ENCODE measurements at regions not wholly inside any gene's neighbourhood (a gene's known extent, or its start where the extent isn't known, plus 50 kb on each side); places are given as distances from the start of the nearest gene placed in this dataset.

DNA sequence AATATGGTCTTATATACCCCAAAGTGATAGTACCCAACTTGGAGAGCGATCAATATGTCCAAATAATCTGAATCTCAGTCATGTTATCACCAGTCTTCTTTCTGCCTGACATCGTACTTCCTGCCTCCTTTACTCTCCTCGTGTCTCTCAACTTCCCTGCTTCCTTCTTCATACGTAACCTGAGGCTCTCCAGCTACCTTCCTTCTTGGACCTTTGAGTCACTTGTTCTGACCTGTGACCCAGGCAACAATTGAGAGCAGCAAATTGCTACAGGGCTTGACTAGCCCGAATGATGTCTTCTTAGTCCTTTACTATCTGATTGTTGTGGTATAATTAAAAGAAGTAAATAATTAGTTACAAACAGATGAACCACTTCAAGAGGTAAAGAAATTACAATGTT lies 145.9 kb upstream of the MBNL1 start:
- H3K9me3 ChIP-seq (ENCODE audit: control insufficient read depth, insufficient read depth, low read length): no peaks in the 10 kb centered on the region
- H3K4me3 ChIP-seq (ENCODE audit: low read length): no peak overlapping the region
- no peak overlapping the region for H3K4me2 ChIP-seq (ENCODE audit: low read length)
- no peaks in the 10 kb centered on the region for H3K36me3 ChIP-seq (ENCODE audit: control insufficient read depth, low read length)
- H3K27me3 ChIP-seq (ENCODE audit: control insufficient read depth, low read length): no peaks in the 10 kb centered on the region
- no peaks in the 10 kb centered on the region for H3K79me2 ChIP-seq (ENCODE audit: control insufficient read depth, low read length)
- H3K27ac ChIP-seq (ENCODE audit: low read depth, low read length): no peak overlapping the region
- H3K4me1 ChIP-seq (ENCODE audit: control insufficient read depth, low read length): no peaks in the 10 kb centered on the region
- H3K9me2 ChIP-seq (replicated peaks; ENCODE audit: control insufficient read depth, low read length): no peaks in the 10 kb centered on the region
- H3F3A ChIP-seq (ENCODE audit: control insufficient read depth, insufficient read depth): no peaks in the 10 kb centered on the region
- H4K20me1 ChIP-seq (ENCODE audit: control insufficient read depth, insufficient read depth, low read depth, low read length): no peaks in the 10 kb centered on the region
- TF ChIP-seq, protein P1, sequence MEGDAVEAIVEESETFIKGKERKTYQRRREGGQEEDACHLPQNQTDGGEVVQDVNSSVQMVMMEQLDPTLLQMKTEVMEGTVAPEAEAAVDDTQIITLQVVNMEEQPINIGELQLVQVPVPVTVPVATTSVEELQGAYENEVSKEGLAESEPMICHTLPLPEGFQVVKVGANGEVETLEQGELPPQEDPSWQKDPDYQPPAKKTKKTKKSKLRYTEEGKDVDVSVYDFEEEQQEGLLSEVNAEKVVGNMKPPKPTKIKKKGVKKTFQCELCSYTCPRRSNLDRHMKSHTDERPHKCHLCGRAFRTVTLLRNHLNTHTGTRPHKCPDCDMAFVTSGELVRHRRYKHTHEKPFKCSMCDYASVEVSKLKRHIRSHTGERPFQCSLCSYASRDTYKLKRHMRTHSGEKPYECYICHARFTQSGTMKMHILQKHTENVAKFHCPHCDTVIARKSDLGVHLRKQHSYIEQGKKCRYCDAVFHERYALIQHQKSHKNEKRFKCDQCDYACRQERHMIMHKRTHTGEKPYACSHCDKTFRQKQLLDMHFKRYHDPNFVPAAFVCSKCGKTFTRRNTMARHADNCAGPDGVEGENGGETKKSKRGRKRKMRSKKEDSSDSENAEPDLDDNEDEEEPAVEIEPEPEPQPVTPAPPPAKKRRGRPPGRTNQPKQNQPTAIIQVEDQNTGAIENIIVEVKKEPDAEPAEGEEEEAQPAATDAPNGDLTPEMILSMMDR (IDR thresholded peaks at IDR 0.05; ENCODE audit: low read depth, low read length, poor library complexity, severe bottlenecking): no peak
- TF ChIP-seq EZH2phosphoT487 (IDR thresholded peaks at IDR 0.05; ENCODE audit: borderline replicate concordance, low read length): no peak

DNA sequence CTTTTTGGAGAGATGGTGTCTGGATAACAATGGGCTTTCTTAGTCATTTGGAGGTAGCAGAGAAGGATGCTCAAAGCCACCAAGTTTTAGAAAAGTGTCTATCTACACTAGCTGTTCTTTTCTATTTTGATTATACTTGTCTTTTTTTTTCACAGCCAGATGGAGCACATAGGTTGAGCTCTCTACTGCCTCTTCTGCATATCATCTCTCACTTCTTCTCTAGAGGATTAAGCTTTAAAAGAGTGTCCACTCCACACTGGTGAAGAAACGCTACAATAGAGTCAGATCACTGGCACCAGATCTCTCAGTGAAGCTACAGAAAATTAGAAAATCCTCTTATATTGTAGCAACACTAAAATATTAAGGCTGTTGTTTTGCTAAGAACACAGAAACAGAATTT lies 145.3 kb upstream of the MBNL1 start:
- no peaks in the 10 kb centered on the region for H3K4me1 ChIP-seq (ENCODE audit: control insufficient read depth, low read length)
- no peak overlapping the region for H3K4me3 ChIP-seq (ENCODE audit: low read length)
- H3K9me2 ChIP-seq (replicated peaks; ENCODE audit: control insufficient read depth, low read length): no peaks in the 10 kb centered on the region
- H3K36me3 ChIP-seq (ENCODE audit: control insufficient read depth, low read length): no peaks in the 10 kb centered on the region
- no peaks in the 10 kb centered on the region for H3K27me3 ChIP-seq (ENCODE audit: control insufficient read depth, low read length)
- no peaks in the 10 kb centered on the region for H3K79me2 ChIP-seq (ENCODE audit: control insufficient read depth, low read length)
- H3K9me3 ChIP-seq (ENCODE audit: control insufficient read depth, insufficient read depth, low read length): no peaks in the 10 kb centered on the region
- no peaks in the 10 kb centered on the region for H3F3A ChIP-seq (ENCODE audit: control insufficient read depth, insufficient read depth)
- H4K20me1 ChIP-seq (ENCODE audit: control insufficient read depth, insufficient read depth, low read depth, low read length): no peaks in the 10 kb centered on the region
- H3K27ac ChIP-seq (ENCODE audit: low read depth, low read length): no peak overlapping the region
- H3K4me2 ChIP-seq (ENCODE audit: low read length): no peak overlapping the region
- TF ChIP-seq EZH2phosphoT487 (IDR thresholded peaks at IDR 0.05; ENCODE audit: borderline replicate concordance, low read length): no peak
- TF ChIP-seq, protein P1 (IDR thresholded peaks at IDR 0.05; ENCODE audit: low read depth, low read length, poor library complexity, severe bottlenecking): no peak

DNA sequence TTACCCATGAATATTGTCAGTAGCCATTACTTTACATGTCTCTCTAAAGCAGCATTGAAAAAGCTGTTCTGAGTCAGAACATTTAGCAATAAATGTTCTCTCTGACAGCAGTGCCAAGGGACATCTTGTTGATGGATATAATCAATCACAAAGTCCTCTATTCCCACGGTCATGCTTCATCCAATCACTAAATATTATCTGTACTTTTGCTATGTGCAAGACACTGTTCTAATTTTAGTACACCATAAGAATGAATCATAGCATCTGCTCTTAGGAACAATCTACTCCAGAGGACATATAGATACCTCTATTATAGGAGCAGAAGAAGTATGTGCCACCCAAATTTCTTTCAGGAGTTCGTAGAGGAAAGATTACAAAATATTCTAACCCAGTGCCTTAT lies 142.5 kb upstream of the MBNL1 start:
- Histone ChIP-seq H3K27ac (ENCODE audit: low read depth, low read length) (no peak overlapping the region), H3K27me3 (ENCODE audit: control insufficient read depth, low read length) (no peaks in the 10 kb centered on the region), H3K36me3 (ENCODE audit: control insufficient read depth, low read length) (no peaks in the 10 kb centered on the region), H3F3A (ENCODE audit: control insufficient read depth, insufficient read depth) (no peaks in the 10 kb centered on the region), H3K9me3 (ENCODE audit: control insufficient read depth, insufficient read depth, low read length) (no peaks in the 10 kb centered on the region), H3K79me2 (ENCODE audit: control insufficient read depth, low read length) (no peaks in the 10 kb centered on the region), H3K9me2 (replicated peaks; ENCODE audit: control insufficient read depth, low read length) (no peaks in the 10 kb centered on the region), H4K20me1 (ENCODE audit: control insufficient read depth, insufficient read depth, low read depth, low read length) (no peaks in the 10 kb centered on the region), H3K4me3 (ENCODE audit: low read length) (no peak overlapping the region), H3K4me2 (ENCODE audit: low read length) (no peak overlapping the region), H3K4me1 (ENCODE audit: control insufficient read depth, low read length) (no peaks in the 10 kb centered on the region)
- TF ChIP-seq EZH2phosphoT487 (IDR thresholded peaks at IDR 0.05; ENCODE audit: borderline replicate concordance, low read length): no peak
- TF ChIP-seq, protein P1 (IDR thresholded peaks at IDR 0.05; ENCODE audit: low read depth, low read length, poor library complexity, severe bottlenecking): no peak

DNA sequence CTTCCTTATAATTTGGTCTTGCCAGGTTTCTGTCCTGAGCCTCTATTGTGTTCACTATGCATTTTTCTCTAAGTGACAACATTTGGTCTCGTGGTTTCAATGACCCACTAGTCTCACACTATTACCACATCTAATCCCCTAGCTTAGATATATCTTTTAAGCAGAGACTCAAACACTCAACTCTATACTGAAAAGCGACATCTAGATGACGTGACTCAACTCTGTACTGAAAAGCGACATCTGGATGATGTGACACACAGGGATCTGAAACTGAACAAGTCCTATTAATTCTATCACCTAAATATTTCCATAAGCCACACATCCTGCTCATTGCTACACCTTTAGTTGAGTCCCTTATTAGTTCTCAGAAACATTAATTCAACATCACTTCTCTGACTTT lies 141.7 kb upstream of the MBNL1 start:
- Histone ChIP-seq H3K27me3 (ENCODE audit: control insufficient read depth, low read length) (no peaks in the 10 kb centered on the region), H3K9me2 (replicated peaks; ENCODE audit: control insufficient read depth, low read length) (no peaks in the 10 kb centered on the region), H3K9me3 (ENCODE audit: control insufficient read depth, insufficient read depth, low read length) (no peaks in the 10 kb centered on the region), H4K20me1 (ENCODE audit: control insufficient read depth, insufficient read depth, low read depth, low read length) (no peaks in the 10 kb centered on the region), H3K79me2 (ENCODE audit: control insufficient read depth, low read length) (no peaks in the 10 kb centered on the region), H3K36me3 (ENCODE audit: control insufficient read depth, low read length) (no peaks in the 10 kb centered on the region), H3K4me2 (ENCODE audit: low read length) (no peak overlapping the region), H3K27ac (ENCODE audit: low read depth, low read length) (no peak overlapping the region), H3K4me3 (ENCODE audit: low read length) (no peak overlapping the region), H3K4me1 (ENCODE audit: control insufficient read depth, low read length) (no peaks in the 10 kb centered on the region), H3F3A (ENCODE audit: control insufficient read depth, insufficient read depth) (no peaks in the 10 kb centered on the region)
- TF ChIP-seq EZH2phosphoT487 (IDR thresholded peaks at IDR 0.05; ENCODE audit: borderline replicate concordance, low read length): no peak
- TF ChIP-seq, protein P1 (IDR thresholded peaks at IDR 0.05; ENCODE audit: low read depth, low read length, poor library complexity, severe bottlenecking): no peak
